ENCODE measurements at regions not wholly inside any gene's neighbourhood (a gene's known extent, or its start where the extent isn't known, plus 50 kb on each side); places are given as distances from the start of the nearest gene placed in this dataset.

- no peak for DNase-seq (ENCODE audit: low read depth, low spot score)
- ChIA-PET POLR2A (no interaction called here), CTCF (no interaction called here)
- TF ChIP-seq CTCF (IDR thresholded peaks at IDR 0.05; ENCODE audit: insufficient read depth, low read length, missing control alignments), result no peak
- no peak overlapping the region for H3K4me3 ChIP-seq (ENCODE audit: low read depth, low read length)
These were observed 225.1 kb upstream of the ITGA4 start for GRCh38 chr2:181231886-181232621.

GRCh38 chr2:181234487-181234891 lies 222.7 kb upstream of the ITGA4 start:
- TF ChIP-seq CTCF (IDR thresholded peaks at IDR 0.05; ENCODE audit: insufficient read depth, low read length, missing control alignments), result no peak
- POLR2A ChIA-PET, result no interaction called here
- no peak for DNase-seq (ENCODE audit: low read depth, low spot score)
- CTCF ChIA-PET, result no interaction called here
- no peak overlapping the region for H3K4me3 ChIP-seq (ENCODE audit: low read depth, low read length)

- POLR2A ChIA-PET, result no interaction called here
- H3K4me3 ChIP-seq (ENCODE audit: low read depth, low read length), result no peak overlapping the region
- TF ChIP-seq CTCF (IDR thresholded peaks at IDR 0.05; ENCODE audit: insufficient read depth, low read length, missing control alignments), result no peak
- CTCF ChIA-PET, result no interaction called here
- DNase-seq (ENCODE audit: low read depth, low spot score), result no peak
These were observed 222.2 kb upstream of the ITGA4 start for GRCh38 chr2:181235011-181235410.

GRCh38 chr2:181235683-181236459 lies 221.3 kb upstream of the ITGA4 start:
- POLR2A ChIA-PET, result no interaction called here
- CTCF ChIA-PET, result no interaction called here
- DNase-seq (ENCODE audit: low read depth, low spot score), result no peak

GRCh38 chr2:181239201-181239799 lies 217.9 kb upstream of the ITGA4 start:
- H3K4me3 ChIP-seq (ENCODE audit: low read depth, low read length), result no peak overlapping the region
- CTCF ChIA-PET, result no interaction called here
- POLR2A ChIA-PET, result no interaction called here
- TF ChIP-seq CTCF (IDR thresholded peaks at IDR 0.05; ENCODE audit: insufficient read depth, low read length, missing control alignments), result no peak
- DNase-seq (ENCODE audit: low read depth, low spot score), result no peak

More at GRCh38 chr2:181235683-181236459, 221.3 kb upstream of the ITGA4 start:
- no peak for TF ChIP-seq CTCF (IDR thresholded peaks at IDR 0.05; ENCODE audit: insufficient read depth, low read length, missing control alignments)
- no peak overlapping the region for H3K4me3 ChIP-seq (ENCODE audit: low read depth, low read length)

GRCh38 chr2:181240844-181241243 lies 216.3 kb upstream of the ITGA4 start:
- H3K4me3 ChIP-seq (ENCODE audit: low read depth, low read length), result no peak overlapping the region
- ChIA-PET POLR2A (no interaction called here), CTCF (no interaction called here)
- no peak for DNase-seq (ENCODE audit: low read depth, low spot score)
- TF ChIP-seq CTCF (IDR thresholded peaks at IDR 0.05; ENCODE audit: insufficient read depth, low read length, missing control alignments), result no peak
